ENCODE measurements at regions not wholly inside any gene's neighbourhood (a gene's known extent, or its start where the extent isn't known, plus 50 kb on each side); places are given as distances from the start of the nearest gene placed in this dataset.
"Not testable (repeated sequence)": the region's sequence is repeated elsewhere in the genome, so short reads cannot be mapped to it uniquely, and the experiment has no call there.

- DNase-seq: no peak
- H3K4me1 Mint-ChIP-seq (ENCODE audit: low read depth, unreplicated experiment): no peaks in the 10 kb centered on the region
- peaks cover 6% of the 10 kb centered on the region for H3K36me3 Mint-ChIP-seq (ENCODE audit: unreplicated experiment)
- H3K27ac Mint-ChIP-seq (ENCODE audit: unreplicated experiment): no peak overlapping the region
- peaks cover 4% of the 10 kb centered on the region for H3K9me3 Mint-ChIP-seq (ENCODE audit: unreplicated experiment)
- no peaks in the 10 kb centered on the region for H3K27me3 Mint-ChIP-seq (ENCODE audit: unreplicated experiment)
- TF ChIP-seq, protein P1, sequence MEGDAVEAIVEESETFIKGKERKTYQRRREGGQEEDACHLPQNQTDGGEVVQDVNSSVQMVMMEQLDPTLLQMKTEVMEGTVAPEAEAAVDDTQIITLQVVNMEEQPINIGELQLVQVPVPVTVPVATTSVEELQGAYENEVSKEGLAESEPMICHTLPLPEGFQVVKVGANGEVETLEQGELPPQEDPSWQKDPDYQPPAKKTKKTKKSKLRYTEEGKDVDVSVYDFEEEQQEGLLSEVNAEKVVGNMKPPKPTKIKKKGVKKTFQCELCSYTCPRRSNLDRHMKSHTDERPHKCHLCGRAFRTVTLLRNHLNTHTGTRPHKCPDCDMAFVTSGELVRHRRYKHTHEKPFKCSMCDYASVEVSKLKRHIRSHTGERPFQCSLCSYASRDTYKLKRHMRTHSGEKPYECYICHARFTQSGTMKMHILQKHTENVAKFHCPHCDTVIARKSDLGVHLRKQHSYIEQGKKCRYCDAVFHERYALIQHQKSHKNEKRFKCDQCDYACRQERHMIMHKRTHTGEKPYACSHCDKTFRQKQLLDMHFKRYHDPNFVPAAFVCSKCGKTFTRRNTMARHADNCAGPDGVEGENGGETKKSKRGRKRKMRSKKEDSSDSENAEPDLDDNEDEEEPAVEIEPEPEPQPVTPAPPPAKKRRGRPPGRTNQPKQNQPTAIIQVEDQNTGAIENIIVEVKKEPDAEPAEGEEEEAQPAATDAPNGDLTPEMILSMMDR (IDR thresholded peaks at IDR 0.05; ENCODE audit: partially characterized antibody, unreplicated experiment): no peak
- H3K4me3 Mint-ChIP-seq (ENCODE audit: unreplicated experiment): no peak overlapping the region
These were observed 330.0 kb upstream of the GLI3 start for GRCh38 chr7:42567051-42567450.

DNA sequence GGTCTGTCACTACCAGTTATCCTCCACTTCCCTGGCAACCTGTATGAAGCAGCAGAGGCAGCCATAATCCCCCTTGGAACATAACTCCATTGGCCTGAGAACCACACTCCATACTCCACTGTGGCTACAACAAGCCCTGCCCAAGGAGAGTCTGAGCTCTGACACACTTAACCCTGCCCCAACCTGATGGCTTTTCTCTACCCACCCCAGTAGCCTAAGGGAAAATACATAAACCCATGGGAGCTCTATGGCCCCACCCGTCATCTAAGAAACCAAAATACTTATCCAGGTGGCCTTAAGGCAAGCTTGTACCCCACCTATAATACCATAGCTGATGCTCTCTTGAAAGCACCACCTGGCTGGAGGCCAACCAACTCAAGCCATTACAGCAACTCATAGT lies 324.8 kb upstream of the GLI3 start:
- no peak for DNase-seq
- no peak overlapping the region for H3K4me3 Mint-ChIP-seq (ENCODE audit: unreplicated experiment)
- no peaks in the 10 kb centered on the region for H3K27me3 Mint-ChIP-seq (ENCODE audit: unreplicated experiment)
- H3K9me3 Mint-ChIP-seq (ENCODE audit: unreplicated experiment): no peaks in the 10 kb centered on the region
- TF ChIP-seq, protein P1 (IDR thresholded peaks at IDR 0.05; ENCODE audit: partially characterized antibody, unreplicated experiment): no peak
- no peak overlapping the region for H3K27ac Mint-ChIP-seq (ENCODE audit: unreplicated experiment)
- H3K4me1 Mint-ChIP-seq (ENCODE audit: low read depth, unreplicated experiment): no peaks in the 10 kb centered on the region
- peaks cover 6% of the 10 kb centered on the region for H3K36me3 Mint-ChIP-seq (ENCODE audit: unreplicated experiment)

DNA sequence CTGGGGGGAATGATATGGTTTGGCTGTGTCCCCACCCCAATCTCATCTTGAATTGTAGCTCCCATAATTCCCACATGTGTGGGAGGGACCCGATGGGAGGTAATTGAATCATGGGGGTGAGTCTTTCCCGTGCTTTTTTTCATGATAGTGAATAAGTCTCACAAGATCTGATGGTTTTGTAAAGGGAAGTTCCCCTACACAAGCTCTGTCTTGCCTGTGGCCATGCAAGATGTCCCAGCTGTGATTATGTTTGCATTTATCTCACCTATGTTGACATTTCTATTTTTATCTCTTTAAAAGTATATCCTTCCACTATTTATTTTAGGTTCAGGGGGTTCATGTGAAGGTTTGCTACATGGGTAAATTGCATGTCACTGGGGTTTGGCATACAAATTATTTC lies 323.9 kb upstream of the GLI3 start:
- TF ChIP-seq, protein P1 (IDR thresholded peaks at IDR 0.05; ENCODE audit: partially characterized antibody, unreplicated experiment): no peak
- peaks cover 6% of the 10 kb centered on the region for H3K36me3 Mint-ChIP-seq (ENCODE audit: unreplicated experiment)
- DNase-seq: no peak
- H3K27ac Mint-ChIP-seq (ENCODE audit: unreplicated experiment): no peak overlapping the region
- no peaks in the 10 kb centered on the region for H3K27me3 Mint-ChIP-seq (ENCODE audit: unreplicated experiment)
- no peak overlapping the region for H3K4me3 Mint-ChIP-seq (ENCODE audit: unreplicated experiment)
- no peaks in the 10 kb centered on the region for H3K9me3 Mint-ChIP-seq (ENCODE audit: unreplicated experiment)
- H3K4me1 Mint-ChIP-seq (ENCODE audit: low read depth, unreplicated experiment): no peaks in the 10 kb centered on the region

DNA sequence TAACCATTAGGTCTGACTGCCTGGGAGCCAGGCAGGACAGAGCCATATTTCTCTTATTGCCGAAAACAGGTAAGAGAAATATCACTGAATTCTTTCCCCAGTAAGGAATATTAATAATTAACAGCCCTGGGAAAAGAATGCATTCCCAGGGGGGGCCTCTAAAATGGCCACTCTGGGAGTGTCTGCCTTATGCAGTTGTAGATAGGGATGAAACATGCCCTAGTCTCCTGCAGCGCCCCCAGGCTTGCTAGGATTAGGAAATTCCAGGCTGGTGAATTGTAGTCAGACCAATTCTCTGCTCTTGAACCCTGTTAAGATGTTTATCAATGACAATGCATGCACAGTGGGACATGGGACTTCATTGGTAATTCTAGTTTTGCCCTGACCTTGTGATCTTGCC lies 317.9 kb upstream of the GLI3 start:
- H3K36me3 Mint-ChIP-seq (ENCODE audit: unreplicated experiment); H3K9me3 Mint-ChIP-seq (ENCODE audit: unreplicated experiment); H3K27ac Mint-ChIP-seq (ENCODE audit: unreplicated experiment): not testable (repeated sequence)

DNA sequence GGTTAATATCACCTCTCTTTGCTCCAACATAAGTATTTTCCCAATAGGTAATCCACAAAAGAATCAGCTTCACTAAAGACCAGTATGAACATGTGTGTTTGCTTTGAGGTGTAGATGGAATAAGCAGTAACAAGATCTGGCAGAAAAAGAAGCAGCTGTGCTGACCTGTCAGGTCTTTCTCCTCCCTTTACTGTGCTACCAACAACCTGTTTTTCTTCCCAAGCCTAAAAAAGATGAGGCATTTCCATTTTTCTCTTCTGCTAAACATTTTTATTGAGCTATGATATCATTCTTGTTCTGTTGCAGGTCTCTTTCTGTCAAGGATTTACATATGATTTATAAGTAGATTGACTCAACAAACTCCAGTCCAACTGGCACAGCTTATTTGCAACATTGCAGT lies 315.2 kb upstream of the GLI3 start:
- no peaks in the 10 kb centered on the region for H3K27me3 Mint-ChIP-seq (ENCODE audit: unreplicated experiment)
- no peaks in the 10 kb centered on the region for H3K4me1 Mint-ChIP-seq (ENCODE audit: low read depth, unreplicated experiment)
- no peak for DNase-seq
- H3K36me3 Mint-ChIP-seq (ENCODE audit: unreplicated experiment): peaks cover 10% of the 10 kb centered on the region
- H3K9me3 Mint-ChIP-seq (ENCODE audit: unreplicated experiment): peaks cover 6% of the 10 kb centered on the region
- H3K4me3 Mint-ChIP-seq (ENCODE audit: unreplicated experiment): no peak overlapping the region
- H3K27ac Mint-ChIP-seq (ENCODE audit: unreplicated experiment): no peak overlapping the region
- TF ChIP-seq, protein P1 (IDR thresholded peaks at IDR 0.05; ENCODE audit: partially characterized antibody, unreplicated experiment): no peak

More for the DNA sequence above, 317.9 kb upstream of the GLI3 start:
- H3K27me3 Mint-ChIP-seq (ENCODE audit: unreplicated experiment); H3K4me1 Mint-ChIP-seq (ENCODE audit: low read depth, unreplicated experiment); H3K4me3 Mint-ChIP-seq (ENCODE audit: unreplicated experiment); DNase-seq: not testable (repeated sequence)
